Left kidney (tissue), 1 donor: ENCODE measurements at regions not wholly inside any gene's neighbourhood (a gene's known extent, or its start where the extent isn't known, plus 50 kb on each side); places are given as distances from the start of the nearest gene placed in this dataset.
A peak's percentile ranks its signal among the peaks of the same experiment; 100 is the strongest.

ENCODE experiments used
- DNase-seq: peaks from one replicate; pipeline ENCODE4 v3.0.0-alpha.2; 2013

DNA sequence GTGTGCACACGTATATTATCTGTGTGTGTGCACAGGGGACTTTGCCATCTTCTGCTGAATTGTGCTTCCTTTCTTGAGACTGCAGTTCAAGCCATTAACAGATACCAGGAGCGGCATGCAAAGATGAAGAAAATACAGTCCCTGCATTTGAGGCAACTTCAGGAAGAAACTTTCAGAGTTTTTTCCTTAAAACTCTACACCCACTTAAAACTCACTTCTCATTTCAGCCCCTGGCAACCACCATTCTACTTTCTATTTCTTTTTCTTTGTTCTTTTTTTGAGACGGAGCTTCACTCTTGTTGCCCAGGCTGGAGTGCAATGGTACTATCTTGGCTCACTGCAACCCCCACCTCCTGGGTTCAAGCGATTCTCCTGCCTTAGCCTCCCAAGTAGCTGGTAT, 448.9 kb upstream of the ZMIZ1 start:
- DNase-seq = no peak

DNA sequence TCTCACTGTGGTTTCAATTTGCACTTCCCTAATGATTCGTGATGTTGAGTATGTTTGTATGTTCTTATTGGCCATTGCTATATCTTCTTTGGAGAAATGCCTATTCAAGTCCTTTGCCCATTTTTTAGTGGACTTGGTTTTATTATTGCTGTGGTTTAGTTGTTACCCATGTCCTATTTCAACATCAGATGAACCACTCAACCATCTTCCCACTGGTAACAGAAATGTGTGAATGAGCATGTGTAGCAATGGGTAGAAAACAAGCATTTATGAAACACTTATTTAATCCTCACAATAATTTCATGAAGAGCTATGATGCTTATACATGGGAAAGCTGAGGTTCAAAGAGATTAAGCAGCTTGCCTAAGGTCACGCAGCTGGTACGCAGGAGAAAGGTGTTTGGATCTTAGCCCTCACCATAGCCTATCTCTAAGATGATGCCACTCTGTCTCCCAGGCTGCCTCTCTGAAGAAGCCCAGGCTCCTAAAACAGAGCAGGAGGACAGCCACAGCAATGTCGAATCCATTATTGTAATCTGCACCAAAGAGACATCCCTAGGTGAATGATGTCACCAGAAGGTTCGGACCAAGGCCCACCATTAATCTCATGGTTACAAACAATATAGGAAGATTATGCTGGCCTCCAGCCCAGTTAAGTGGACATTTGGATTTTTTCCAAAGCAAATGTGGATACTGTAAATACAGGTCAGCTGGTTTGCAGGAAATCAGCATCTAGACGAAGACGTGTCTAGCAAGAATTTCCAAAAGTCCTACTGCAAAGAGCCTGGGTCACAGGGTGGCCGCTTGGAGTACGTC, 447.6 kb upstream of the ZMIZ1 start:
- no peak for DNase-seq

DNA sequence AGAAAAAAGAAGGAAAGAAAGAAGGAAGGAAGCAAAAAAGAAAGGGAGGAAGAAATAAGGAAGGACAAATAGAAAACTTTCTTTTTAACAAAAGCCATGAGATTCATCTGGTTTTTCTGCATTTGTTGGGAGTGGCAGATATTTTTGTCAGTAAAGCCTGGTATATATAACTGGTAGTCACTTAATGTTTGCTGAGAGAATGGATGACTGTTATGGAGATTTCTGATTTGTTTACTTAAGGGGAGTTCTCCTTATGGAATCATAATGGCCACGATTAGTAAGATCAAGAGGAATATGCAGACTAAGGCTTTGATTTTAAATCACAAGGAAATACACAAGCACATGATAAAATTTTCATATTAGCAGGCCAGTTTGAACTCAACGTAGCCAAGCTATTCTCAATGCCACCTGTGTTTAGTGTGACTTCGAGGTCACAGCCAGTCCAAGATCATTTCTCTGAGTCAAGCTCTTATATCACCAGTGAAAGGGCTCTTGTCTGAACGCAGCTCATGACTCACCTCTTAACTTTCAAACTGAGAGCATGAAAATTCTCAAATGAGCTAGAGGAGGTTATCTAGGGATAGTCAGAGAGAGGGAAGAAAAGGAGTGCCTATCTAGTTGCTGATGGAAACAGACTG, 445.1 kb upstream of the ZMIZ1 start:
- no peak for DNase-seq

DNA sequence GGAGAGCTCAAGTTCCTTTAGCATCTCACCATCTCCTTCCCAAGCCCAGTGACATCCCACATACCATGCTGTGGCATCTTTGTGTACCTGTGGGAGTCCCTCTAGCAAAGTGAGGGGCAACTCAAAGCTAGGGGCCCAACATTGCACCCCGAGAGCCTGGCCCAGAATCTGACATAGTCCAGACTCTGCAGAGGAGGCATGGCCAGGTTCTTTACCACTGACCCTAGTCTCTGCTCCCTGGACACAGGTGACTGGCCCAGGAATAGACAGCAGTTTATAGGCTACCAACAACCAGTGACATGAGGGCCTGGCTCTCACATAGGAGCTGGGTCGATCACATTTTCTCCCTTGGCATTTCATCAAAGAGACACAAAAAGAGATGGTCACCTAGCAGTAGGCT, 444.0 kb upstream of the ZMIZ1 start:
- no peak for DNase-seq

DNA sequence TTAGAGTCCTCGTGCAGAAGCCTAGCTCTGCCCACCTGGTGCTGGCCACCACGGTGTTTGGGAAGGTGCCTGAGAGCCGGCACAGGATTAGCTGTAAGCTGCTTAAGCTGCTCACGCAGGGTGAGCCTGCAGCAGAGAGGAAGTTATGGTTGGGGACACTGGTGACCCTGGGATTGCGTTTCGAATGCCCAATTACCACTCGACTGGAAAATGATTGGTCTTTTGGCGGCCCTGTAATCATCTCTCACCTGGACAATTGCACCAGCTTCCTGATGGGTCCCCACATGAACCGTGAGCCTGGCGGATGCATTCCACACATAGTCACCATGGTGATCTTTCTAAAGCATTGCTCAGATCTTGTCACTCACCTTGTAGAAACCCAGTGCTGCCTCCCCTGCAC, 442.3 kb upstream of the ZMIZ1 start:
- no peak for DNase-seq

DNA sequence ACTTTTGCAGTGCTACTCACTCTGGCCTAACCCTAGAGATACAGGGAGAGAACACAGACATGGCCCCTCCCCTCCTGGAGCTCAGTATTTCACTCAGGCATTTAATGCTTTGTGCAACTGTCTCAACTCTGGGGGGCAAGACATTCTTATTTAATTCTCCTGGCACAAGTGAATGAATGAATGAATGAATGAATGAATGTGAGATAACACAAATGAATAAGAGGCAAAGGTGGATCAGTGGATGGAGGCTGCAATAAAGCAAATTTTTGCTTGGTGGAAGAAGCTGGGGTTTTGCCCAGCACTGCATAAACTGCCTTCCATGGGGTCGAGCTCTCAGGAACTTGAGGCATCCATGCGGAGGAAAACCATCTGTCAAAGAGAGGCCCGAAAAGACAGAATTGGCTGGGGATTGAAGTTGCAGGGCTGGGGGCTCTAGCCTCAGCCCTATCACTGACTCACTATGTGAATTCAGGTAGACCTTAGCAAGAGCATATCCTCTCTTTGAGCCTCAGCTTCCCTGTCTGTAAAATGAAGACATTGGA, 441.4 kb upstream of the ZMIZ1 start:
- DNase-seq = no peak

DNA sequence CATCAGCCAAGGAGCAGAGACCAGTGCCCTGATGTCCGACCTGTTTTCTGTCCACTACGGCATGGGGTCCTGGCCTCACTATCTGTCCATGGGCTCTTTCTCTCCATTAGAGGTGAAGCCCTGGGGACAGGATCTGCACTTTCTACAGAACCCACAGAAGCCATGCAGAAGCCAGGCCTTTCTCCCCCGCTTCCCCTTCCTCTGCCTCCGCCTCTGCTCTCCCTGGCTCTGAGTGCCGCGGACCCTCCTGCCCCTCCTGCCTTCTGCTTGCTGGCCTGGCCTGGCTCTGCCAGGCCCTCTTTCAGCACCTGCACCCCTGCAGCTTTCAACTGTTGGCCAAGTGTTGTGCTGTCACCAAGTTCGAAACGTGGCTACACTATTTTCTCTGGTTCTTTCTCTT, 439.8 kb upstream of the ZMIZ1 start:
- no peak for DNase-seq

DNA sequence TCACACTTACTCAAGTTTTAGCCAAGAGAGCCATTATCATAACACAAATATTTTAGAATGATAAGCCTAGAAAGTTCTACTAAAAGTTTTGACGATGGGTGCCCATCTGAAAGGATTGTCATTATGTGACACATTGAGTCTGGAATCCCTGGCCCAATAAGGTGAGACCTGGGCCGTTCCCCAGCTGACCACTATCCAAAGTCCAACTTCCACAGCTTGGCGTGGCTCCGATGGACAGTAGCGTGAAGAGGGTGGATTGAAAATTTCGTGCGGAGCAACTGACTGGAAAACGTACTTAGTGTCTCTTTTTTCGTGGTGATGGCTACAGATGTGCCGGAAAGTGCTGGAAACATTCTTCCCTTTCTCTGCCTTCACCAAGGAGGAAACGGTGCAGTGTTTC, 439.0 kb upstream of the ZMIZ1 start:
- DNase-seq = no peak

DNA sequence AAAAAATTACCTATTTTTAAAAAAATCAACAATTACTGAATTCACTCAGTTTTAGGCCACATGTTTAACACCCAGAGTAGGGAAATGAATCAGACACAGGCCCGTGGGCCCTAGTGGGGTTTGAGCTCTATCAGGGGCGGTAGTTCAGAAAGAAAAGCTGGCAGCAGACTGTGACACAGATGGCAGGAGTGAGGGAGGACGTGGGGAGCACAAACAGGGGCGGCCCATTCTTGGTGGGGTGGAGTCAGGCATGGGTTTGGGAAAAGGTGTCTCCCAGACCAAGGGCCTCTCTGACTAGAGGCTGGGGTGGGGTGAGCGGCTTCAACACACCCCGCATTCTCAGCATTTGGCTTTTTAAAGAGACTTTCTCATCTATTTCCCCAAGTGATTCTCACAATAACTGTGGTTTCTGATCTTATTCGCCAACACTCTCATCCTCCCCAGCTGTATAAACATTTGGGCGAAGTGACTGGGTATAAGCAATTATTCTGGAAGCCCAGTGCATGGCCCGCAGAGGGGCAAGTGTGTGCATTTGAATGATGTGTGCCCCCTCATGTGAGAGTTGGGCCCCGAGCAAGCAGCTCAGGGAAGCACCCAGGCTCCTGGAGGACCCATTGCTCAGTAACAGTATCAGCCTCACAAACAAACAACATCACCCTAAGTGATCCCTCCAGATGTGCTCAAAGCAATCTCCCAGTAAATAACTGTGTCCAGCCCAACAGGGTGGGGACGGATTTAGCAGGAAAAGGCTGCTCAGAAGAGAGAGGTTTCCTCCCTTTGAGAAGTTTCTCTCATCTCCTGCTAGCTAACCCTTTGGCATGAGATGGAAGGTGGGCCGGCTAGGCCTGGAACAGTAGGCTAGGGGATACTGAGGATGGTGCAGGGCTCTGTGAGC, 437.6 kb upstream of the ZMIZ1 start:
- DNase-seq = no peak

DNA sequence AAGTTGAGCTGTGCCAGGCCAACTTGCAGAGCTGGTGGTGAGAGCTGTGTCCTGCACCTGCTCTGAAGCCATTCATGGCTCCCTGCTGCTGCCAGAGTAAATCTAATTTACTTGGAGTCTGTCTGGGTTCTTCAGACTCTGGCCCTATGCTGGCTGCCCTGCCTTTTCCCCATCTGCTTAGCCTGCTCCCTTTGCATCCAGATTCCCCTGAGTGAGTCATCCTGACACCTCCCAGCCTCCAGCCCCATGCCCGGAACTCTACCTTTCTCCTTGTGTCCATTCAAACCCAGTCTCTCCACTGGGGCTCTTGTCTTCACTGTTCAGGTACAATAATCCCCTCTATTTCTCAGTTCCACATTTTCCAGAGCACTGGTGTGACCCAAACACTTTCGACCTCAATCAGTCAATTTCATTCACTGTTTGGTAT, 434.4 kb upstream of the ZMIZ1 start:
- DNase-seq = no peak

DNA sequence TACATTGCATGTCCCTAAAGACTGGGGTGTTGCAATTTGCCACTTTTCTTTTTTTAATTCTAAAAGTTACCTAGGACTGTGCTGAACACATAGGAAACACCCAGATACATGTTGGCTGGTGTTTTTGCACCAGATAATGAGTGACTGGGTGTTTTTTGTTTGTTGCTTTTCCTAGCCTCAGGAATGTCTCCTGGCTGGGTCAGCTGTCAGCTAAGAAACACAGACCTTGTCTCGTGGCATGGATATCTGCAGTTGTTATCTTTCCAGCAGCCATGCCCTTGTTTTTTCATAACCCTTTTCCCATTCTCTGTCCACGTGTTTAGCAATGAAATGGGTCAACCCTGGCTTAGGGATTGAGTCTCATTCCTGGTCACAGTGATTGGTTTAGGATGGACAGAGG, 433.9 kb upstream of the ZMIZ1 start:
- DNase-seq = no peak

DNA sequence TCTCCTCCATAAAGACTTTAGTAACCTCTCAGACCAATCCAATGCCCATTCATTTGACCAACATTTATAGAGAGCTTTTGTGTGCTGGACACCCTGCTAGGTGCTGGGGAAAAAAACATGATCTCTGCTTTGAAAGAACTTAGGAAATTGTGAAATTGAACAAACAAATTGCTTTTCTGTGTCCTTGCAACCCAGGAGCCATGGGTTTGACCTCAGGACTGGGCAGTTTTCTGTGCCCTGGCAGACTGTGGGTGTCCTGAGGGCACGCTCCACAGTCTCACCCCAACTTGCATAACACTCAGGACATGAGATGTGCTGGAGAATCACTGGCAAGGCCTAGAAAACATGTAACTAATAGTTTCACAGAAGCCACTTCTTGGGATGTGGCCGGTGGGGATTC, 429.1 kb upstream of the ZMIZ1 start:
- no peak for DNase-seq

DNA sequence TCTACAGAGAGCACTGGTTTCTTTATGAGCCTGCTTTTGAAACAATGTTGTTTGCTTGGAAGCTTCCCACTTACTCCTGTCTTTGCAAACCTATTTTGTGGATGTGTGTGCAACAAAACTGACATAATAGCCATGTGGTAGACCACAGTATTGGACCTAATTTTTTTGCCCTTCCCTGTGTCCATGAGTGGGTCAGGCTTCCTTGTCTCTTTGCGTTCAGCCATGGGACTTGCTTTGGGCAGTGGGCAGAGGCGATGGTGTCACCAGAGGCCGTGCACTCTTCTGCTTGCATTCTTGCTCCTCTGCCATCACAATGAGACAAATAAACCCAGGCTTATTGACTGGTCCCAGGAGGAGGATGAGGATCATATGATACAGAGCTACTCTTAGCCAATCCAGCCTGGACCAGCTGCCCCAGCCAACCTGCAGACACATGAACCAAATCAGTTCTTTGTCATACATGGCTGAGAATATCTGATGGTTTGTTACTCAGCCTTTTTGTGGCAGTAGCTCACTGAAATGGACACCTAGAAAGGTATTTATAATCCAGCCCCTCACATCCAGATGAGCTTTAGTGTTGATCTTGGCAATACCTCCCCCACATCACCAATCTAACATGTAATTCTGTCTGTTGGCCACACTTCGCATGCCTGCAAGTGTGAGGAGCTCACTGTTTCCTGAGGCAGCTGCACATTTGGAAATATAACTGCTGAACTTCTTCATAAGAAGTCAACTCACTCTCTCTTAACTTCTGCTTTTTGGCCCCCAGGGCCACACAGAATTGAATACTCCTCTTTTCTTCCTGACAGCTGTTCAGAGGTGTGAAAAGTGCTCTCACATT, 427.8 kb upstream of the ZMIZ1 start:
- peak; percentile 49 for DNase-seq

DNA sequence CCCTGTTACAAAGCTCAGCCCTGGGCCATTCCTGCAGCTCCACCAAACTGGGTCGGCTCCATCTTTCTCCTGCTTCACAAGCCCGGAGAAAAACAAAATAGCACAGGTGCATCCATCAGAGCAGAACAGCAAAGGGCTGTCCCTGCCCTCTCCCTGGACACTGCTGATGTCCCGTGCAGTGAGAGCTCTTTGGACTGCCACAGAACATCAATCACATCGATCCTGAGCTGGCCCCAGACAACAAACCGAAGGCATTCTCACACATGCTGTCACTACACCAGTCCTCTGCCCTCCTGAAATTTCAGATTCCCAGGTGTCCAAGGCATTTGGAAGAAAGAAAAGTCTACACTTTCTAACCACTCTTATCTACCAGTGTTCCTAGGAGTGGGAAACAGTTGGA, 427.1 kb upstream of the ZMIZ1 start:
- no peak for DNase-seq

DNA sequence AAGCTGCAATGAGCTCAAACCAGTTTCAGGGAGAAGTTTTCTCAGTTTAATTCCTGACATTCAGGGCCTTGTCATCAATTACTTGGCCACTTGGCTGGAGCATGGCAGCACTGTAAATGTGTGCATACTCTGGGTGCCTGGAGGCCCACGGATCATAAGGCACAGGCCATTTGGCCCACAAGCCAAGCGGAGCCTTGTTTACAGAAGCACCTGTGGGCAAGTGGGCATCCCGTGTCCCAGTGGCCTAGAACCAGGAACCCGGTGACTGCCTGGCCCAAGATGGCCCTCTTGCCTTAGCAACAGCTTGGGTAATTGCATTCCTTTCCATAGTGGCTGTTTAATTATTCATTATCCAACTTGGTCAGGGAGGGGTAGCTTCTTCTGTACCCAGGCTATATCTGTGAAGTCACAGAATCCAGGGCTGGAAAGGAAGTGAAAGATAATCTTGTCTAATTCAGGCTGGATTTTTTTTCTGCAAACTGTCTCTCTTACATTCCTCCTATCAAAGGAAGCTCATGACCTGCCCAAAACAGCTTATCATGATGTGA, 426.4 kb upstream of the ZMIZ1 start:
- no peak for DNase-seq

DNA sequence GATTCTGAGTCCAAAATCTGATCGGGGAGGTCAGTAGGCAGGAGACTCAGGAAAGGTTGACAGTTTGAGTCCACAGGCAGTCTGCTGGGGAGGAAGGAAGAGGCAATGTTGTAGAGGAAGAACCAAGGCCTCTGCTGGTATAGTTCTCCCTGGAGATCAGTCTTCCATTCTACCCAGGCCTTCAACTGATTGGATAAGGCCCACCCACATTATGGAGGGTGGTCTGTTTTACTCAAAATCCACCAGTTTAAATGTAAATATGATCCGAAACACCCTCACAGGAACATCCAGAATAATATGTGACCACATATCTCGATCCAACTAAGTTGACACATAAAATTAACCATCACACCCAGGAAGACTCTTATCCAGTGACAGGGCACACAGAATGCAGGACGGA, 425.3 kb upstream of the ZMIZ1 start:
- no peak for DNase-seq

DNA sequence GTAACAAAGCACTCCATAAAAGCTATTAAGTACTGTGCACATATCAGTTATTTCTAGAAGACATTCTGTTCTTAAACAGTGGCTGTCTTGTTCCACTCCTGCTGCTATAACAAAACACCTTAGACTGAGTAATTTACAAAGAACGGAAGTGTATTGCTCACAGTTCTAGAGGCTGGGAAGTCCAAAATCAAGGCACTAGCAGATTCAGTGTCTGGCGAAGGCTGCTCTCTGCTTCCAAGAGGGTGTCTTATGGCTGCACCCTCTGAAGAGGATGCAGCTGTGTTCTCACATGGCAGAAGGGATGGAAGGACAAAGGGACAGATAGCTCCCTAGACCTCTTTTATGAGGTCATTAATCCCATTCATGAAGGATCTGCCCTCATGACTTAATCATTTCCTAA, 424.2 kb upstream of the ZMIZ1 start:
- no peak for DNase-seq

DNA sequence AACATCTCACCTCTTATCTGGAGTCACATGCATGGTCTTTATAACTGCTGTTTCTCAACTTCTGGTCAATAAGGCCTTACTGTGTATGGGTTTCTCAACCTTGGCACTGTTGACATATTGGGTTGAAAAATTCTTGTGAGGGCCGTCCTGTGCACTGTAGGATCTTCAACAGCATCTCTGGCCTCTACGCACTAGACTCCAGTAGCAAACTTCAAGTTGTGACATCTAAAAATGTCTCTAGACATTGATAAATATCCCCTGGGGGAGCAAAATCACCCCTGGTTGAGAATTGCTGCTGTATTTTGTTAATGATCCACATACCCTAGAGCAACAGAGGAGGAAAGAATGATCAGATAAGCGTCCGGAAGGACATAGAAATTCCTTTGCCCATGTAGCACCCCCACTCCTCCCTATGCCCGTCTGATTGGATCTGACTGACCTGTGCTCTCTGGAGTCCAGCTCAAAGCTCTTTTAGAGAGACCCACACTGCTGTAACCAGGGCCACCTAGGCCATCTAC, 423.5 kb upstream of the ZMIZ1 start:
- DNase-seq = no peak

DNA sequence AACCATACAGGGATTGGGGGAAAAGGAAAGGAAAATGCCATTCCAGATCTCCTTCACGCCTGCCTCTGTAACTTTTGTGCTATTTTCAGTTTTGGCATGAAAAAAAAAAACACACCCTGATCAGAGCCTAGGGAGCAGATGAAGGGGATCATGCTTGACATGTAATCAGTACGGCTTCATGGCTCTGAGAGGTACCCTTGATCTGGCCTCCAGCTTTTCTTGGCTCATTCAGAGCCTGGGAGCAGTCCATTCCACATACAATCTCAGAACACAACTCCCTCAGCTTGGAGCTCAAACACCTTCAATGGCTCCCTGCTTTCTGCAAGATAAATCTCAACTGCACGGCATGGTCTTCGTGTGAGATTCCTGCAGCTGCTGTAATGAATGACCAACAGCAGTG, 422.8 kb upstream of the ZMIZ1 start:
- DNase-seq = no peak

DNA sequence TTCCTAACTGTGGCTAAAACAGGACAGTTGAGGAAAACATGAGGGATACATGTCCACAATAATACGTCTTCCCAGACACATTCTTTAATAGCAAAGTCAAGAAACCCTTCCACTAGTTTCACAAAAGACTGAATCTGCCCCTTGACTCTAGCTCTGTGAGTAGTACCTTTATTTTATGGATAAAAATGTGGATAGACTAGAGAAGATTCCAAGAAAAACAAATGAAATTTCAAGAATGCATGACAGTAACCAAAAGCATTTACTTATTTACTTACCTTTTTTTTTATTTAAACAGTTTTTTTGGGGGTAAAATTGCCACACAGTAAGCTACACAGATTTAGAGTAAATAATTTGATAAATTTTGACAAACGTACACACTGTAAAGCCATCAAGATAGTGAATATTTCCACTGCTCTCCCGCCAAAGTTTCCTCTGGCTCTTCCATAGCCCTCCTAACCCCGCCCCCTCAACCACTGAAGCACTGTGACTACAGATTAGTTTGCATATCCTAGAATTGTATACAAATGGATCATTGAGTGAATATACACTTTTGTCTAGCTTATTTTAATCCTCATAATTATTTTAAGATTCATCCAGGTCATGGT, 420.4 kb upstream of the ZMIZ1 start:
- DNase-seq = no peak

DNA sequence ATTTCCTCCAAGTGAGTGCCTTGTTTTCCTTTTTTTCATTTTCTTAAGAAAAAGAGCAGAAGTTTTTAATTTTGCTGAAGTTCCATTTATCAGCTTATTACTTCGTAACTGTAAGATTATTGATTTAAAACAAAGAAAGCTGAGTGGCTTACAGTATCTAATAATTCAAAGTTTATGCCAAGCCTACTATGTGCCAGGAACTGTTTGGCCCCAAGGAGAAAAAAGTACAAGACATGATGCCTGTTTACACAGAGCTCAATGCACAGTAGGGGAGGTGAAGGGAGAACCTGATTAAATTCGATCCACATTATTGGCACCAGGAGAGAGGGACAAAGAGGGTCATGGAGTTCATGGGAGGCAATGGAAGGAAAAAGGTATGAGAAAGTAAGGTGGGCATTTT, 419.3 kb upstream of the ZMIZ1 start:
- DNase-seq = no peak
